Eye (tissue), 1 donor: ENCODE measurements at regions not wholly inside any gene's neighbourhood (a gene's known extent, or its start where the extent isn't known, plus 50 kb on each side); places are given as distances from the start of the nearest gene placed in this dataset.

Experiments
- DNase-seq: peaks from one replicate; pipeline ENCODE4 v3.0.0-alpha.2; 2015

DNA sequence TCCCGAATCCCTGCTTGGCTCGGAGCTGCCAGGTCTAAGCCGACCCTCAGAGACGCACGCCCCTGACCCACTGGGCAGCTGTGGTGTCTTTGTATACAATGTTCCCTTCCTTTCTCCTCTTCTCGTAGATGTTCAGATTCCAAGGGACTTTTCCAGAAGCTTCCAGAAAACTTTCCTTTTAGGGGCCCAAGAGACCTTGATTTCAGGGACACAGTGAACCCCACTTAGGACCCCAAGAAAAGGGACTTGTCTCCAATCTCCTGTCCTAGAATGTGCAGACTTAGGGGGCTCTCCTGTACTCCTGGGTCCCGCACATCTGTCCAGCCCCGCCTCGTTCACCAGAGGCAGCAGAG lies 103.5 kb downstream of the EDN3 start:
- DNase-seq = no peak

- DNase-seq = no peak
Observed at GRCh38 chr20:59404749-59405148, 104.3 kb downstream of the EDN3 start.

GRCh38 chr20:59405226-59406200 lies 105.1 kb downstream of the EDN3 start:
- peak; percentile 53 for DNase-seq

DNA sequence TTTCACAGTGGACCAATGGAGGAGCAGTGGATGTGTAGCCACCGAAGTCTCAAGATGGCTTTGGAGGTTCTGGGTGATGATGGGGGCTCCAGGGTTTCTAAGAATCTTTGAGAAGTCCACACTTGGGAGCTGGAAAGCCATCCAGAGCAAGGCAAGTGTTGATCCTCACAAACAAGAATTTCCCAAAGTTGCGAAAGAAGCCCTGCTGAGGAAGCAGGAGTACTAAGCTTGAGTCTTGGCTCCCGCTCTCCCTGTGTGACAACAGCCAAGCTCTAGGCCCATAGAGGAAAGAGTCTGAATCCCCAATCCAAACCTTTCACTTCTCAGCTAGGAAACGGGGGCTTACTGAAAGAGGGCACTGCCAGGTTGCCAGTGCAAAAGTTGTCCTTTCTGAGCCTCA lies 106.0 kb downstream of the EDN3 start:
- no peak for DNase-seq

- DNase-seq = no peak
Observed at GRCh38 chr20:59411170-59411569, 110.8 kb downstream of the EDN3 start.

- DNase-seq = no peak
Observed at GRCh38 chr20:59411589-59411988, 111.2 kb downstream of the EDN3 start.

DNA sequence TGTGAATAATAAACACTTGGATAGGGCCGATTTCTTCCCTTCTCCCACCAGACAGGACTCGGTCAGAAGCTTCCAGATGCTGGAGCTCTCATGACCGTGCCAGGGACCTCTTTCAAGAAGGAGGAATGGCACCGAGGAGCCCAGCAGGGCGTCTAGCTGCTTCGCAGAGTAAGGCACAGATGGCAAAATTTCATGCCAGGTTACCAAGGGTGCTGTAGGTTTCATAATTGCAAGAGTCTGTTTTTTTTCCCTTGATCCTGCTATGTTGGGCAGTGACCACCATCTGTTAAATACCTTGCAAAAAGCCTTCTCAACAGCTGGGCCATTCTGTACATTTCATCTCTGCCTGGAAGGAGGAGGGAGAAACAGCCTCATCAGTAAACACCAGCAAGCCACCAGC lies 111.8 kb downstream of the EDN3 start:
- DNase-seq = no peak

- DNase-seq = peak; percentile 67
Observed at GRCh38 chr20:59412875-59413284, 112.5 kb downstream of the EDN3 start.

DNA sequence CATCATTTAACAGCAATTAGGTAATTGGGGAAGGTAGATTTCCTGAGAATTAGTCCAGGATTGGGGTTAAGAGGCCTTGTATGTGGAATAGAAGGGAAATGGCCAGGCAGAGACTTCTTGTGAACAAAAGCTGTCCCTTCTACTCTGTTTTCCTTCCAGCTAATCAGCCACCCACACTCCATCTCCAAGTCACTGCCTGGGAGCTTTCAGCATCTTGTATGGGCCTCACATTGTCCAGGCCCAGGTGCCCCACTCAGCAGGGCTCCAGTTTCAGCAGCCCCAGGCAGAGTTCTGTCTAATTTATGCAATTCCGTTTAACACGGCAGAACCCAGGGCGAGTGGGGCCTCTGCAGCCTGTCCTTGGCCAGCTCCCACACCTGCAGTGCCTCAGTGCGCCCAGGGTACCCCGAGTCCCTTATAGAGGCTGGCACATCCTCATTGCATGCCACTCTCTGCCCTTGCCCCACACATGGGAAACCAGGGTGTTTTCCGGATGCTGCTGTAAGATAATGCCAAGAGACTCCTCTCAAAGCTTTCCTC lies 113.0 kb downstream of the EDN3 start:
- DNase-seq = peak; percentile 27

- no peak for DNase-seq
Observed at GRCh38 chr20:59414936-59415623, 114.7 kb downstream of the EDN3 start.

DNA sequence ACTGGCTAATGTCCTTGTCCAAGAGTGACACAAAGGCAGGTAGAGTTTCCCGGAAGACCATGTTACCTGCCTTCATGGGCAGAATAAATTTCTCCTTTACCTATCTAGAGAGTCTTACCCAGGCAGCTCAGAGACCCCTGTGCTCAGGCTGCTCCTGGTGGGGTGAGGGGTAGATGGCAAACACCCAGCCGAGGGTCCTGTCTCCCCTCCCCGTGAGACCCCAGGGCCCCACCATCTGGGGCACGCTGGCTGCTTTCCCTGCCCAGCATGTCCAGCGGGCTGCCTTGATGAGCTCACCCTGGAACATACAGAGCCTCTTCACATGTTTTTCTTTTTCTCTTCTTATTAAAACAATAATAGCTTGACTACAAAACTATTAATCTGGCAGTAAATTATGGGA lies 116.5 kb downstream of the EDN3 start:
- no peak for DNase-seq

DNA sequence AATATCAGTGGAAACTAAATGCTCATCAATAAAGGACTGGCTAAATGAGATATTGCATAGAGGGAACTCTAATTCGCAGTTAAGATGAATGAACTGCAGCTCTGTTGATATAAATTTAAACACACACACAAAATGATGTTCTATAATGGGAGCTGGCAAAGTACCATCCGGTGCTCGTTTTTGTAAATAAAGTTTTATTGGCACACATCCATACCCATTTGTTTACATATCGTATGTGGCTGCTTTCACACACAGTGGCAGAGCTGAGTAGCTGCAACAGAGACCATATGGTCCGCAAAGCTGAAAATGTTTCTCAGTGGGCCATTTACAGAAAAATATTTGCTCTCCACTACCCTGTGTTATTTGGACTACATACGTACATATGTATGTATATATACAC lies 120.7 kb downstream of the EDN3 start:
- DNase-seq = no peak

GRCh38 chr20:59421920-59422637 lies 121.7 kb downstream of the EDN3 start:
- no peak for DNase-seq

GRCh38 chr20:59422872-59423544 lies 122.6 kb downstream of the EDN3 start:
- DNase-seq = peak; percentile 13

GRCh38 chr20:59424976-59425375 lies 124.6 kb downstream of the EDN3 start:
- DNase-seq = no peak

DNA sequence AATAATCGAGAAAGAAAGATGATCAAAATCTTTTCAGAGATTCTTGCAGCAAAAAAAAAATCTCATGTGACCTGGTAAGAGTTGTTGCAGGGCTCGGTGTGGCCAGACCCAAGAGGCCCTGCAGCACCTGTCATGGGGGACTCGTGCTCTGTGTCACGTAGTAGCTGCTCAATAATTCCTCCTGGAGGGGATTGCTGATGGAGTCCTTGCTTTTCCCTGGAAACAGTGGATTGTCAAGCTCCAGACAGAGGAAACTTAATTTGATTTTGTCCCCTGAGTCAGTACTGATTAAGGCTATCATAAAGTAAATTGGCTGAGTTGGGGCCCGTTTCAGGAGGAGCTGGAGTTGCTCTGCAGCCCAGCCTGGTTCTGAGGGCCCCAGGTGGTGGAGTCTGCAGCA lies 125.2 kb downstream of the EDN3 start:
- DNase-seq = no peak

GRCh38 chr20:59428006-59428405 lies 127.6 kb downstream of the EDN3 start:
- no peak for DNase-seq

- DNase-seq = no peak
Observed at GRCh38 chr20:59428441-59429205, 128.2 kb downstream of the EDN3 start.

DNA sequence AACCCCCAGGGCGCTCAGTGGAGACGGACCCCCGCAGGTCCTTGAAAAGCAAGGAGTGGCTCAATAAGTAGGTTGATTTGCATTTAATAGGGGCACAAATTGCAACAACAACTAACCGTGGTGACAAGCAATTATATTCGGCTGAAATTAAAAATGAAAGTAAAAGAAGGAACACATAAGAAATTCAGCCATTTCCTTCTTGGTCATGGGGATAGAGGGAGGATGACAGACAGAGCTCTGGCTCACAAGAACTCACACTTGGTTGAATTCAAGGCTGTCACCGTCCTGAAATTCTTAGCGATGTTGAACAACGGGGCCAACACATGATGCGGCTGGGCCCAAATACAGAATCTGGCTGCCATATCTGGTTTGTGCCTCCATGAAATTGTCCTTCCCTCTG lies 129.0 kb downstream of the EDN3 start:
- no peak for DNase-seq

DNA sequence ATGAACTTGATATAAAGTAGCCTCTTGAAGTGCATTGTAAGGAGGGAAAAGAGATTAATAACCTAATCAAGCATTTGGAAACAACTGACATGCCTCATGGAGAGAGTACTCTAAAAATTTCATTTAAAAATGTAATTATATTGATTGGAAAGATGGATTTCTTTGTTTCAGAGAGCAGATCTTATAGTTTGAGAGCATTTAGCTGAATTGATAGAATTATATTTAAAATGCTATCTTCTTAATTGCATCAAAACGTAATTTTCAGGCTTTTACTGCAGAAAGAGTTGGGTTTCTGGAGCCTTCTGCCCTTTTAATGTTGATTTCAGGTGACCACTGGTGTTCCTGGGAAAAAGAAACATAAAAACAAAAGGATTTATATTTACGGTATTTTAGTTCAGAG lies 130.6 kb downstream of the EDN3 start:
- DNase-seq = no peak

- DNase-seq = no peak
Observed at GRCh38 chr20:59434960-59435359, 134.5 kb downstream of the EDN3 start.

GRCh38 chr20:59435518-59435917 lies 135.1 kb downstream of the EDN3 start:
- no peak for DNase-seq
